ENCODE measurements at regions not wholly inside any gene's neighbourhood (a gene's known extent, or its start where the extent isn't known, plus 50 kb on each side); places are given as distances from the start of the nearest gene placed in this dataset.

DNA sequence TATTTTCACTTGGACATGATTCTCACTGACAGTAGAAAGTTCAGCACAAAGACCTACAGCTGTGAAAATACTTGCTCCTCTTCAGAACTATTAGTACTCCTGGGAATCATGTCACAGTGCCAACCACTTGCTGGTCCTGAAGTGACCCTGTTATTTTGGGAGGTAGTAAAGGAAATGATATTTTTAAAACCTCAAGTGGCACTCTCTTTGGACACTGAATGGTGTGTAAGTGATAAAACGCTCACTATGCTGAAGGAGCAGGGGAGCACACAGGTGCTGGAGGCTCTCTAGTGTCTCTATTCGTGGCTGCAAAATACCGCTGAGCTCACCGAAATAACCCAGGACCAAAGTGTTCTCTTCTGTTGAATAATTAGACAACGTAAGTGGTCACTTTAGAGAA, 76.9 kb upstream of the SPATA31D4 start:
- no peaks in the 10 kb centered on the region for H3K27me3 ChIP-seq (ENCODE audit: control insufficient read depth, extremely low read depth, insufficient read depth, low read length)
- no peak overlapping the region for H3K9ac ChIP-seq (ENCODE audit: control insufficient read depth, extremely low read depth, insufficient read depth, low read length)
- DNase-seq (ENCODE audit: low read depth, low spot score) (no peak), FAIRE-seq (no peak)
- no peak overlapping the region for H3K4me3 ChIP-seq (ENCODE audit: control insufficient read depth in 2 of 3, extremely low read depth in 1 of 3, insufficient read depth in 2 of 3, low read depth in 1 of 3, low read length in 3 of 3)
- H3K36me3 ChIP-seq (ENCODE audit: control insufficient read depth in 2 of 2, extremely low read depth in 1 of 2, insufficient read depth in 2 of 2, low read length in 2 of 2) = no peaks in the 10 kb centered on the region
- TF ChIP-seq EZH2 (IDR thresholded peaks at IDR 0.05; ENCODE audit: low read length) (no peak), CTCF (optimal IDR thresholded peaks at IDR 0.05 in 1 of 3, IDR thresholded peaks at IDR 0.05 in 1 of 3, conservative IDR thresholded peaks at IDR 0.05 in 1 of 3; ENCODE audit: extremely low read depth in 1 of 3, insufficient read depth in 2 of 3, low read length in 3 of 3) (no peak)
- dilution Hi-C loops (cut with MboI; ENCODE audit: extremely low pct_ligation_motif_present, low sequenced_read_pairs) = no loop called here
- H3K9me3 ChIP-seq (ENCODE audit: control insufficient read depth, low read depth, low read length) = no peaks in the 10 kb centered on the region
- H3K4me1 ChIP-seq (ENCODE audit: control insufficient read depth, extremely low read depth, insufficient read depth, low read length) = no peaks in the 10 kb centered on the region
- no peak overlapping the region for H3K27ac ChIP-seq (ENCODE audit: control insufficient read depth, insufficient read depth, low read length)
- H3K4me2 ChIP-seq (ENCODE audit: control insufficient read depth, extremely low read depth, insufficient read depth, low read depth, low read length) = no peak overlapping the region
- H4K20me1 ChIP-seq (ENCODE audit: control insufficient read depth, extremely low read depth, insufficient read depth, low read length) = no peaks in the 10 kb centered on the region
- no peaks in the 10 kb centered on the region for H3K79me2 ChIP-seq (ENCODE audit: control insufficient read depth, insufficient read depth, low read length)
- H2AFZ ChIP-seq (ENCODE audit: control insufficient read depth, low read length) = no peak overlapping the region
- H3K9me1 ChIP-seq (ENCODE audit: control insufficient read depth, extremely low read depth, insufficient read depth, low read length) = no peaks in the 10 kb centered on the region

GRCh38 chr9:81852820-81853219, 75.4 kb upstream of the SPATA31D4 start:
- Histone ChIP-seq H3K27me3 (ENCODE audit: control insufficient read depth, extremely low read depth, insufficient read depth, low read length) (no peaks in the 10 kb centered on the region), H4K20me1 (ENCODE audit: control insufficient read depth, extremely low read depth, insufficient read depth, low read length) (no peaks in the 10 kb centered on the region), H3K36me3 (ENCODE audit: control insufficient read depth in 2 of 2, extremely low read depth in 1 of 2, insufficient read depth in 2 of 2, low read length in 2 of 2) (no peaks in the 10 kb centered on the region), H3K4me2 (ENCODE audit: control insufficient read depth, extremely low read depth, insufficient read depth, low read depth, low read length) (no peak overlapping the region), H3K4me3 (ENCODE audit: control insufficient read depth in 2 of 3, extremely low read depth in 1 of 3, insufficient read depth in 2 of 3, low read depth in 1 of 3, low read length in 3 of 3) (no peak overlapping the region), H3K9ac (ENCODE audit: control insufficient read depth, extremely low read depth, insufficient read depth, low read length) (no peak overlapping the region), H3K79me2 (ENCODE audit: control insufficient read depth, insufficient read depth, low read length) (no peaks in the 10 kb centered on the region), H3K4me1 (ENCODE audit: control insufficient read depth, extremely low read depth, insufficient read depth, low read length) (no peaks in the 10 kb centered on the region), H2AFZ (ENCODE audit: control insufficient read depth, low read length) (no peak overlapping the region), H3K9me3 (ENCODE audit: control insufficient read depth, low read depth, low read length) (no peaks in the 10 kb centered on the region), H3K9me1 (ENCODE audit: control insufficient read depth, extremely low read depth, insufficient read depth, low read length) (no peaks in the 10 kb centered on the region), H3K27ac (ENCODE audit: control insufficient read depth, insufficient read depth, low read length) (no peak overlapping the region)
- TF ChIP-seq CTCF (optimal IDR thresholded peaks at IDR 0.05 in 1 of 3, IDR thresholded peaks at IDR 0.05 in 1 of 3, conservative IDR thresholded peaks at IDR 0.05 in 1 of 3; ENCODE audit: extremely low read depth in 1 of 3, insufficient read depth in 2 of 3, low read length in 3 of 3) = no peak
- no peak for TF ChIP-seq EZH2 (IDR thresholded peaks at IDR 0.05; ENCODE audit: low read length)
- dilution Hi-C loops (cut with MboI; ENCODE audit: extremely low pct_ligation_motif_present, low sequenced_read_pairs) = no loop called here
- no peak for DNase-seq (ENCODE audit: low read depth, low spot score)
- no peak for FAIRE-seq
